SU-DHL-6 (cell line): ENCODE measurements at regions not wholly inside any gene's neighbourhood (a gene's known extent, or its start where the extent isn't known, plus 50 kb on each side); places are given as distances from the start of the nearest gene placed in this dataset.

ENCODE experiments used
- EZH2phosphoT487 ChIP-seq: fragments of 200-600 bp; sonication (generic), shearing (Covaris generic); conservative IDR thresholded peaks from 2 replicates; pipeline ENCODE4 v1.6.1; 2018; ENCODE audit warnings: mild to moderate bottlenecking, antibody characterized with exemption, low read length, moderate library complexity, mixed read lengths
- TF ChIP-seq, protein P1 (sequence below): fragments of 200-600 bp; sonication (generic); IDR thresholded peaks from one replicate; pipeline ENCODE4 v1.5.1; 2017; ENCODE audit warnings: antibody characterized with exemption, mild to moderate bottlenecking, low read length, moderate library complexity; ENCODE audit not compliant: insufficient read depth, poor library complexity, severe bottlenecking

DNA sequence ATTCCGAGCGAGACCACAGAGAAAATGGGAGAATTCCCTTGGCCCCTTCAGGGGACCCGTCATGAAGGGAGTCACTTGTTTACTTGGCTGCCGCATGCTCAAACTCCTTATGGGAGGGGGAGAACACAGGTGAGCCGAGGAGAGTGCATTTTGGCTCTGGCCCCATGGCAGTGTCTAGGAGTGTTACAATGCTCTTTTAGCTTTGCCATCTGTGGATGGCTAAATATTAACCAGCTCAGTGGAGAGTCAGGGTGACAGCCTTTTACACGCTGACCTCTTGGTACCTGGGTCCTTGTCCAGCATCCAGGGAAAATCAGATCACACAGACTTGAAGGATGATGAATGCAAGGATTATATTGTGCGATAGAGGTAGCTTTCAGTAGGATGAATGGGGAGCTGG, 146.4 kb upstream of the ATXN7L3B start:
- TF ChIP-seq, protein P1, sequence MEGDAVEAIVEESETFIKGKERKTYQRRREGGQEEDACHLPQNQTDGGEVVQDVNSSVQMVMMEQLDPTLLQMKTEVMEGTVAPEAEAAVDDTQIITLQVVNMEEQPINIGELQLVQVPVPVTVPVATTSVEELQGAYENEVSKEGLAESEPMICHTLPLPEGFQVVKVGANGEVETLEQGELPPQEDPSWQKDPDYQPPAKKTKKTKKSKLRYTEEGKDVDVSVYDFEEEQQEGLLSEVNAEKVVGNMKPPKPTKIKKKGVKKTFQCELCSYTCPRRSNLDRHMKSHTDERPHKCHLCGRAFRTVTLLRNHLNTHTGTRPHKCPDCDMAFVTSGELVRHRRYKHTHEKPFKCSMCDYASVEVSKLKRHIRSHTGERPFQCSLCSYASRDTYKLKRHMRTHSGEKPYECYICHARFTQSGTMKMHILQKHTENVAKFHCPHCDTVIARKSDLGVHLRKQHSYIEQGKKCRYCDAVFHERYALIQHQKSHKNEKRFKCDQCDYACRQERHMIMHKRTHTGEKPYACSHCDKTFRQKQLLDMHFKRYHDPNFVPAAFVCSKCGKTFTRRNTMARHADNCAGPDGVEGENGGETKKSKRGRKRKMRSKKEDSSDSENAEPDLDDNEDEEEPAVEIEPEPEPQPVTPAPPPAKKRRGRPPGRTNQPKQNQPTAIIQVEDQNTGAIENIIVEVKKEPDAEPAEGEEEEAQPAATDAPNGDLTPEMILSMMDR, result no peak
- no peak for TF ChIP-seq EZH2phosphoT487
